ENCODE measurements at regions not wholly inside any gene's neighbourhood (a gene's known extent, or its start where the extent isn't known, plus 50 kb on each side); places are given as distances from the start of the nearest gene placed in this dataset.

DNA sequence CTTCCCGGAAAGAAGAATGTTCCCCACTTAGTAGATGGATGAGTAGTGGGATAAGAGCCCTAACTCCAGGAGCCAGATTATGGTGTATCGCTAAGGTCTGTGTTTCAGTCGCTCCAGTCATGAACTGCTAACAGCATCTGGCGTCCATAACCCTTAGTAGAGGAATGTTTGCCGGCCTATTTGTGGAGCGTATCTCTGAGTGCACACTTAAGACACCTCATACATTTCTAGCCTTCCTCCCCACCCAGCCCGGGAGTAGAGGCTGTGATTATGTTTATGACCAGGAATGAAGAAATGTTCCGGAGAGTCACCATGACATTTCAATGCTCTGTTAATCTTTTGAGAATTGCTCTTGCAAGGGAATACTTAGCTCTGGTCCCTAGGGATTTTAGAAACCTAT is 251.1 kb upstream of the SOX4 start:
- TF ChIP-seq GATA3 (IDR thresholded peaks at IDR 0.05; ENCODE audit: low read depth, low read length), result no peak
- TF ChIP-seq GATA2 (IDR thresholded peaks at IDR 0.05; ENCODE audit: low read depth, low read length), result no peak

Measured in SH-SY5Y (cell line).